ENCODE measurements at regions not wholly inside any gene's neighbourhood (a gene's known extent, or its start where the extent isn't known, plus 50 kb on each side); places are given as distances from the start of the nearest gene placed in this dataset.

DNA sequence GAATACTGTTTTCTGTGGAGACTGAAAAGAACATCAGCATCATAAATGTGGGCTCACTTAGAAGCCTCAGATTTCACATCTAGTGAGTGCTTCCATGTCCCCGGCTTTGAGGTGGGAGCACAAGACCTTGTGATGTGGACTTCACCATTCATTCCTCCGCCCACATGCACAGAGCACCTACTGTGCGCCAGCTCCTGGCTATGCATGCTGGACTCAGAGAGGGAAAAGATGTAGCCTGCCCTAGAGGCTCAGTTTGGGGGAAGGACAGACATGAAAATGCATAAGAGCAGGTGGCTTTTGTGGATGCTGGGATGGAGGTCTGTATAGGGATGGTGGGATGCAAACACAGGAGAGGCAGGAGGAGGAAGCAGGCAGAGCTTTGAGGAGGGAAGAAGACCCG lies 65.0 kb downstream of the SERPINA3 start:
- Histone ChIP-seq H3K4me2 (ENCODE audit: low read depth, low read length) (no peak overlapping the region), H3K4me3 (ENCODE audit: low read length) (no peak overlapping the region), H4K20me1 (ENCODE audit: insufficient read depth, low read length) (no peaks in the 10 kb centered on the region)

DNA sequence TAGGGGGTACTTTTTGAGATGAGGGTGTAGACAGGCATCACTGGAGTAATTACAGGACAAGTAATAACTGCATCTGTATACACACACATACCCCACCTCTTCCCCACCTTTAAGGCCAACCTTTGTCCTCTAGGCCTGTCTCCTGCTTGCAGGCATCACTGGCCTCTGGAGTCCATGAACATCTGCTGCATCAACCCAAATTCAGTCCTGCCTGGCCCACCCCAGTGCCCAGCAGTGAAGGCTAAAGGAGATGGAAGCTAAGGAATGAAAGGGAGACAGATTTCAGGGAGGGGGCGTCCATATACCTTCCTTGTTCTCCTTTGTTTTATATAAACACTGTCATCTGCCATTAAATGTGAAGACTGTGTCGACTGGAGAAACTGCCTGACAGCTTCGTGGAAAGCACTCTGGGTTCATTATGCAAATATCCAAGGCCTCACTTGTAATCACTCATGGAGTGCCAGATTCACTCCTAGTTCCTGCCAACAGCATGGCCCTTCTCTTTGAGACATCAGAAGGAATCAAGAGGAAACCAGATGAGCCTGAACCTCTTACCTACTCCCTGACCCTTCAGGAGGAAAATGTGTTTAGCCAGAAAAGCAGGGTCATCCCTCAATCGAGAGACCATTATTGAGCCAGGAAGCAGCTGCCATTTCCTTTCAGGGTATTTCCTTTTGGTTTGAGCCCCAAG lies 64.4 kb downstream of the SERPINA3 start:
- Histone ChIP-seq H3K36me3 (replicated peaks; ENCODE audit: insufficient read depth, low read length) (no peaks in the 10 kb centered on the region), H4K20me1 (ENCODE audit: insufficient read depth, low read length) (no peaks in the 10 kb centered on the region), H2AFZ (ENCODE audit: low read length) (no peak overlapping the region), H3F3A (ENCODE audit: insufficient read depth, low read length) (no peaks in the 10 kb centered on the region), H3K79me2 (ENCODE audit: low read length) (no peaks in the 10 kb centered on the region), H3K27ac (ENCODE audit: low read length) (no peak overlapping the region), H3K27me3 (replicated peaks; ENCODE audit: insufficient read depth, low read length) (no peaks in the 10 kb centered on the region), H3K4me3 (ENCODE audit: low read length) (no peak overlapping the region), H3K9me3 (replicated peaks; ENCODE audit: insufficient read depth, low read length) (no peaks in the 10 kb centered on the region), H3K4me1 (ENCODE audit: low read length) (no peaks in the 10 kb centered on the region), H3K4me2 (ENCODE audit: low read depth, low read length) (no peak overlapping the region), H3K9me2 (replicated peaks; ENCODE audit: insufficient read depth, low read length) (no peaks in the 10 kb centered on the region), H3K9ac (ENCODE audit: low read length) (no peak overlapping the region)
- no peak for DNase-seq
- TF ChIP-seq EZH2phosphoT487 (IDR thresholded peaks at IDR 0.05; ENCODE audit: low read length) (no peak), EZH2 (optimal IDR thresholded peaks at IDR 0.05; ENCODE audit: low read depth, low read length) (no peak)
- TF ChIP-seq, protein P1, sequence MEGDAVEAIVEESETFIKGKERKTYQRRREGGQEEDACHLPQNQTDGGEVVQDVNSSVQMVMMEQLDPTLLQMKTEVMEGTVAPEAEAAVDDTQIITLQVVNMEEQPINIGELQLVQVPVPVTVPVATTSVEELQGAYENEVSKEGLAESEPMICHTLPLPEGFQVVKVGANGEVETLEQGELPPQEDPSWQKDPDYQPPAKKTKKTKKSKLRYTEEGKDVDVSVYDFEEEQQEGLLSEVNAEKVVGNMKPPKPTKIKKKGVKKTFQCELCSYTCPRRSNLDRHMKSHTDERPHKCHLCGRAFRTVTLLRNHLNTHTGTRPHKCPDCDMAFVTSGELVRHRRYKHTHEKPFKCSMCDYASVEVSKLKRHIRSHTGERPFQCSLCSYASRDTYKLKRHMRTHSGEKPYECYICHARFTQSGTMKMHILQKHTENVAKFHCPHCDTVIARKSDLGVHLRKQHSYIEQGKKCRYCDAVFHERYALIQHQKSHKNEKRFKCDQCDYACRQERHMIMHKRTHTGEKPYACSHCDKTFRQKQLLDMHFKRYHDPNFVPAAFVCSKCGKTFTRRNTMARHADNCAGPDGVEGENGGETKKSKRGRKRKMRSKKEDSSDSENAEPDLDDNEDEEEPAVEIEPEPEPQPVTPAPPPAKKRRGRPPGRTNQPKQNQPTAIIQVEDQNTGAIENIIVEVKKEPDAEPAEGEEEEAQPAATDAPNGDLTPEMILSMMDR (IDR thresholded peaks at IDR 0.05; ENCODE audit: low read length), result no peak

More for the DNA sequence above, 65.0 kb downstream of the SERPINA3 start:
- no peaks in the 10 kb centered on the region for H3K27me3 ChIP-seq (replicated peaks; ENCODE audit: insufficient read depth, low read length)
- TF ChIP-seq, protein P1 (IDR thresholded peaks at IDR 0.05; ENCODE audit: low read length), result no peak
- TF ChIP-seq EZH2 (optimal IDR thresholded peaks at IDR 0.05; ENCODE audit: low read depth, low read length) (no peak), EZH2phosphoT487 (IDR thresholded peaks at IDR 0.05; ENCODE audit: low read length) (no peak)
- H3K9me3 ChIP-seq (replicated peaks; ENCODE audit: insufficient read depth, low read length), result no peaks in the 10 kb centered on the region
- no peak overlapping the region for H2AFZ ChIP-seq (ENCODE audit: low read length)
- H3K9ac ChIP-seq (ENCODE audit: low read length), result no peak overlapping the region
- no peak for DNase-seq
- no peak overlapping the region for H3K27ac ChIP-seq (ENCODE audit: low read length)
- H3K9me2 ChIP-seq (replicated peaks; ENCODE audit: insufficient read depth, low read length), result no peaks in the 10 kb centered on the region
- no peaks in the 10 kb centered on the region for H3K4me1 ChIP-seq (ENCODE audit: low read length)
- no peaks in the 10 kb centered on the region for H3K79me2 ChIP-seq (ENCODE audit: low read length)
- H3F3A ChIP-seq (ENCODE audit: insufficient read depth, low read length), result no peaks in the 10 kb centered on the region
- no peaks in the 10 kb centered on the region for H3K36me3 ChIP-seq (replicated peaks; ENCODE audit: insufficient read depth, low read length)

DNA sequence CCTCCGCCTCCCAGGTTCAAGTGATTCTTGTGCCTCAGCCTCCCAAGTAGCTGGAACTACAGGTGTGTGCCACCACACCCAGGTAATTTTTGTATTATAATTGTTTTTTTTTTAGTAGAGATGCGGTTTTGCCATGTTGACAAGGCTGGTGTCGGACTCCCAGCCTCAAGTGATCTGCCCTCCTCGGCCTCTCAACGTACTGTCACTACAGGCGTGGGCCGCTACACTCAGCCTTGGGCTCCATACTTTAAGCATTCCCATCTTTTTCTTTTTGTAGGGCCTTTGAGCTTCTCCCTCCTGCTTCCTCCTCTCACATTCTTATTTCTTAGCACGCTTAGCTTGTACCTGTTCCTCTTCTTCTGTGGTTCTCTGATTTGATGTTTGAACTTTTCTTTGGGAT lies 62.8 kb downstream of the SERPINA3 start:
- Histone ChIP-seq H3F3A (ENCODE audit: insufficient read depth, low read length) (no peaks in the 10 kb centered on the region), H3K4me2 (ENCODE audit: low read depth, low read length) (no peak overlapping the region), H4K20me1 (ENCODE audit: insufficient read depth, low read length) (no peaks in the 10 kb centered on the region), H3K27ac (ENCODE audit: low read length) (no peak overlapping the region), H3K36me3 (replicated peaks; ENCODE audit: insufficient read depth, low read length) (no peaks in the 10 kb centered on the region), H3K4me3 (ENCODE audit: low read length) (no peak overlapping the region), H3K9me3 (replicated peaks; ENCODE audit: insufficient read depth, low read length) (no peaks in the 10 kb centered on the region), H3K9me2 (replicated peaks; ENCODE audit: insufficient read depth, low read length) (no peaks in the 10 kb centered on the region), H3K9ac (ENCODE audit: low read length) (no peak overlapping the region), H3K79me2 (ENCODE audit: low read length) (no peaks in the 10 kb centered on the region), H2AFZ (ENCODE audit: low read length) (no peak overlapping the region), H3K4me1 (ENCODE audit: low read length) (no peaks in the 10 kb centered on the region), H3K27me3 (replicated peaks; ENCODE audit: insufficient read depth, low read length) (no peaks in the 10 kb centered on the region)
- no peak for DNase-seq
- TF ChIP-seq EZH2phosphoT487 (IDR thresholded peaks at IDR 0.05; ENCODE audit: low read length) (no peak), EZH2 (optimal IDR thresholded peaks at IDR 0.05; ENCODE audit: low read depth, low read length) (no peak)
- TF ChIP-seq, protein P1 (IDR thresholded peaks at IDR 0.05; ENCODE audit: low read length), result no peak

Data from MM.1S (cell line).